ENCODE measurements at regions not wholly inside any gene's neighbourhood (a gene's known extent, or its start where the extent isn't known, plus 50 kb on each side); places are given as distances from the start of the nearest gene placed in this dataset.
"Not testable (repeated sequence)": the region's sequence is repeated elsewhere in the genome, so short reads cannot be mapped to it uniquely, and the experiment has no call there.

DNA sequence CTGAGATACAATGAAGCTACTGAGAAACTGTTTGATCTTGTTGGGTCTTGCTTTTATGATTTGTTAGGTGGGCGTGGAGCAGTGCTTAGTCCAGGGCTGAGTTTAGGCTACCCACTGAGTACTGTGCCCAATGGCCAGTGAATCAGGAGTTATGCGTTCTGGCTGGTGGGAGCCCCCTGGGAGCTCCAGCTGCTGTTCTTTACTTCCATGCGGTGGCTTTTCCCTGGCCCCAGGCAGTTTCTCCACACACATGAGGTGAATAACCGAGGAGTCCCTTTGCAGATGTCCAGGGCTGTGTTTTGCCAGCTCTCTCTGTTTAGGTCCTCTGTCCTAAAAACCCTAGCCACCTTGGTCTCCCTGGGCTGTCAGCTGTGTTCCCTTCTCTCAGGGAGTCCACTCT, 106.5 kb downstream of the KLF13 start:
- DNase-seq: no peak

DNA sequence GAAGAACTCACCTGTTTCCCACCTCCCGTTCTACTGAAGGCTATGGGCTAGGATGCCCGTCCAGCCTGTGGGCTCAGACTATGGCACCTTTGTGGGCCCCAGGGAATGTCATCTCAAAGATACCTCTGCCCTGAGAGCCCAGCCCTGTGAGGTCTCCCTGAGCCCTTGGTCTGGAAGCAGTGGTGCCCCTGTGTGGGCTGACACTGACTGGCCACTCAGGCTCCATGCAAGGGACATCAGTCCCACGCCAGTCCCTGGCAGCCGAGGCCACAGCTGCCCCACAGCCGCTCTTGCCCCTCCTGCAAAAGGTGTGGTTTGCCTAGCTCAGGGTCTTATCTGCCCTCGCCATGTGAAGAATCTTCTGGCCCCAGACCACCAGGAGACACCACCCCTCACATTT, 106.9 kb downstream of the KLF13 start:
- no peak for DNase-seq

- no peak for DNase-seq
Measured at GRCh38 chr15:31434275-31434587, 107.6 kb downstream of the KLF13 start.

GRCh38 chr15:31434588-31435260, 108.1 kb downstream of the KLF13 start:
- DNase-seq: peak; percentile 18

DNA sequence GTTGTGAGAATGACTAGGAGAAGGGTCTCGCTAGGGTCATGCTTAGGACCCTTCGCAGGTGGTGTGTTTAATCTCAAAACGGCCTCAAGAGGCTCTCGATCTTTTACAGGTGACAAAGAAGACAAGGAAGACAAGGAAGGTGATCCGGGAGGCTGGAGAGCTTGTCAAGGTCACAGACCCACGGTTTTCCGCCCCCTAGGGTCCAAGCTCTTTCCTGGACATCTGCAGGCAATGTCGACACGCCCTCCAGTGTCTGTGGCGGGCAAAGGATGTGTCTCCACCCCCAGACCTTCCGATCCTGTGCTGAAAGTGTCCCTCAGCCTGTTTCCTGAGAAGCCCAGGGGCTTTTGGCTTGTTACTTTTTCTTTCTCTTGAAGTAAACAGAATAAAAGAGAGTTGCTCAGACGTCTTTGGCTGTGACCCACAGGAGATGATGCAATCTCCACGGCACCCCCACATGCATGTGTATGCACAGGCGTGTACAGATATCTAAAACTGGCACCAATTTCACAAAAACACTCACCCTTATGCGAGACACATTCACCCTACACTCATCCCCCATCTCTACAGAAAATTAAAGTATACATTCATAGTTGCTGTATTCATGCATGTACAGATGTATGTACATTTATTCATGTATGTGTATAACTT, 108.8 kb downstream of the KLF13 start:
- peak; percentile 74 for DNase-seq

DNA sequence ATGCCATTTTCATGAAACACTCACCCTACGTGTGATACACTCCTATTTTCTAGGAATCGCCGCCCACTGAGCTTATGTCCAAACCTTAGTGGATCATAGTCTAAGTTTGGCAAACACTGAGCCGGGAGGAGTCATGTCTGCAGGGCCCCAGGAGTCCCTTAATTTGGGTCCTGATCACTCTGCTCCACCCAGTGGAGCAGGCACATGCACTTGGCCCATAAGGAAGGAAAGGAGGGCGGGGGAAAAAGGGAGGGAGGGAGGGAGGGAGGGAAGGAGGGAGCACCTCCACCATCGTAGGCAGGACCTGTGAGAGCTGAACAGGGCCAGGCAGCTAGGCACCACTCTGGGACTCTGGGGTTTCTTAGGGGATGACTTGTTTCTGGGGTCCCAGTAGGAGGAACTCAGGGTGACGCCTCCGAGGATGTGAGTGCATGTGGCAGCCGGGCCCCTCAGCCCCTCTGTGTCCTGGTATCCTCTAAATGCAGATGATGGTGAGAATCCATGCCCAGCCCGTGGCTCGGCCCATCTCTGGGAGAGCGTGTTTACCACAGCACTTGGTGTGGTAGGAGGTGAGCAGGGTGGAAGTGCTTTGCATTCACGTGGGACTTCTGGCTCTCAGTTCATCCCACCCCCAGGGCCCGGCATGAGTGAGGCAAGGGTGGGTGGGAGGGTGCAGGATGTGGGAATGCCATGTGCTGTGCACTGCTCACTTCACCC, 109.4 kb downstream of the KLF13 start:
- DNase-seq: no peak

- DNase-seq: no peak
Measured at GRCh38 chr15:31437686-31438085, 111.1 kb downstream of the KLF13 start.

- DNase-seq: no peak
Measured at GRCh38 chr15:31438601-31439265, 112.1 kb downstream of the KLF13 start.

- no peak for DNase-seq
Measured at GRCh38 chr15:31439328-31439727, 112.7 kb downstream of the KLF13 start.

DNA sequence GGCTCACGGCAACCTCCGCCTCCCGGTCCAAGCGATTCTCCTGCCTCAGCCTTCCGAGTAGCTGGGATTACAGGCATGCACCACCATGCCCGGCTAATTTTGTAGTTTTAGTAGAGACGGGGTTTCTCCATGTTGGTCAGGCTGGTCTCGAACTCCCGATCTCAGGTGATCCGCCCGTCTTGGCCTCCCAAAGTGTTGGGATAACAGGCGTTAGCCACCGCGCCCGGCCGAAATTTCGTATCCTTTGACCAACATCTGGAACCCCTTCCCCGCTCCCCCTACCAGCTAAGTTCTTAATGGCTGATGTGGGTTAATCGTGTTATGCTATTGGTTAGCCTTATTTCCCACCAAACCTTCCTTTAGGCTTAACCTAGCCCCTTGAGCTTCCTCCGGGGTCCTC, 113.6 kb downstream of the KLF13 start:
- not testable (repeated sequence) for DNase-seq

DNA sequence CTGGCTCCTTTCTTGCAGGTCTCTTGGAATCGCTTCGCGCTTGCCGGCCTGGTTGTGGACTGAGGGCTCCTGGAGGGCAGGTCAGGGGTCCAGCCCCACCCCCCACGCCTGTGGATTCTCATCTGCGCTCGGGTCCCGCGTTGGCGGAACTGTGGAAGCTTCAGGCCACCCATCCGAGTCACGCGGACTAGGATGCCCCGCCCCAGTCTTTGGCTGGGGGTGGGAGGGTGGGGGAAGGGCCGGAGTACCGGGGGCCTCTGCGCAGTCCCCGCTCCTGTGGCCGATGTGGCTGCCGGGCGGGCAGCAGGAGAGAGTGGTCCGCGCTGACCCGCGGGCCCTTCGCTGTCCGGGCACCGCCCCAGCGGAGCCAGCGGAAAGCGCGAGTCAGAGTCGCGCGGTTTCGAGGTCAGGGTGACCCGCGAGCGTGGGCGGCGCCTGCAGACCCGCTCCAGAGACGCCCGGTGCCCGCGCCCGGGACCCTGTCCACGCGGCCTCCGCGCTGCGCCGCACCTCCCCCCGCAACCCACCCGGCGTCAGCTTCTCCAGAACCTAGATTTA, 114.2 kb downstream of the KLF13 start:
- peak; percentile 41 for DNase-seq

DNA sequence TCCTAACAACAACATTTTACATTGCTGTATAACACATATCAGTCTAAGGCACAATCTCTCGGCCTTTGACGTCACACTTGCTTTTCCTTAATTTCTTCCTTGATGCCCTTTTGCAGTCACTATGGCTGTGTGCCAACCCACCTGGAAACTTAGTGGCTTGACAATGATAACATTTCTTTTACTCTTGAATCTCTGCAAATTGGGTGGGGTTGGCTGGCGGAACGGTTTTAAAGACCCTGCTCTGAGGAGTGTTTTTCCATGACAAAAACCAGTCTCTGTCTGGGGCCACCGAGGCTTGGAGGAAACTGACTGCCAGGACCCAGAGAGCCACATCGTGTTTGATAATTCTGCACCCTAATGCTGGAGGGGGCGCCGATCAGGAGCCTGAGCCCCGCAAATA, 115.6 kb downstream of the KLF13 start:
- no peak for DNase-seq

DNA sequence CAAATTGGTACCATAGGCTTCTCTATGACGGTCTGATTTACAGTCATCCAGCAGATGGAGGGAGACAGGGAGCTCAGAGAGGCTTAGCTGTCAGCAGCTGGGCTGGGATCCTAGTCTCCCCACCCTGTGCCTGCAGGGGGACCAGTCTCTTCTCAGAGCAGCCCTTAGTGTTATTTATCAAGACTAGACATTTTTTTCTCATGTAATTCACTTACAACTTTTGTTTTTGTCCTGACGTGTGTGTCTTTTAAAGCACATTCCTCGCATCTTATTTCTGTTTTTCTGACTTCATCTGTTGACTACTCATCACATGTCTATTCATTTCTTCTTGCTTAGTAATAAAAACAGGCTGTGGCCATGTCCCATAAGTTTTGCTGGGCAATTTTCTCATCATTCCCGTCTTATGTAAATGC, 116.1 kb downstream of the KLF13 start:
- DNase-seq: no peak

- DNase-seq: no peak
Measured at GRCh38 chr15:31444844-31445243, 118.2 kb downstream of the KLF13 start.

GRCh38 chr15:31446546-31446945, 119.9 kb downstream of the KLF13 start:
- DNase-seq: no peak

GRCh38 chr15:31447931-31448634, 121.4 kb downstream of the KLF13 start:
- DNase-seq: no peak

- no peak for DNase-seq
Measured at GRCh38 chr15:31448635-31448979, 122.0 kb downstream of the KLF13 start.

GRCh38 chr15:31452595-31453557, 126.2 kb downstream of the KLF13 start:
- DNase-seq: no peak

GRCh38 chr15:31453558-31454318, 127.1 kb downstream of the KLF13 start:
- DNase-seq: no peak

DNA sequence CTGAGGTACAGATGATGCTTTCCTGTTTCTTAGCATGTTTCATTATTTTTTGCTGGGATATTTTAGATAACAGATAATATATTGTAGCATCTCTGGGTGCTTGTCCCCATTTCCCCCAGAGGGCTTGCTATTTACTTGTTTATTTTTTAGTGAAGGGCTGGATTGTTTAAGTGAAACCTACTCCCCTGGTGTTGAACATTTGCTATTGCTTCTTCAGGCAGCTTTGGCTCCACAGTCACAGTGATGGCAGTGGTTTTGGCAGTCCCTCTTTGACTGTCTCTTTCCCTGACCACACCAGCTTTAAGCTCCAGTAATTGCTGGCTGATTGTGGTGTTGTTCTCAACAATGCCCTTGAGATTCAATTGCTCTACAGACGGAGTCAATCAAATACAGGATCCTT, 128.9 kb downstream of the KLF13 start:
- DNase-seq: no peak

Data from tongue (tissue), 1 donor.